Stomach (tissue), 8 donors: ENCODE measurements at regions not wholly inside any gene's neighbourhood (a gene's known extent, or its start where the extent isn't known, plus 50 kb on each side); places are given as distances from the start of the nearest gene placed in this dataset.

Experiments
- DNase-seq, 2 donors: peaks; one replicate each; pipeline versions ENCODE4 v3.0.0 to v3.0.0-alpha.2; 2013 to 2019
- H3K27ac ChIP-seq, 5 donors: fragments of 200-600 bp in 4 of 5; sonication (generic) in 4 of 5; one replicate each; pipeline ENCODE4 v1.5.1; 2013 to 2019; ENCODE audit warnings: mild to moderate bottlenecking in 1 of 5, moderate library complexity in 1 of 5
- H3K27me3 ChIP-seq, 3 donors: fragments of 200-600 bp; sonication (generic); one replicate each; pipeline ENCODE4 v1.5.1; 2017 to 2019; ENCODE audit warnings: mixed run types in 1 of 3
- H3K36me3 ChIP-seq, 4 donors: fragments of 200-600 bp; sonication (generic); 1 replicate in 3 of 4; 2 replicates in 1 of 4; pipeline ENCODE4 v1.5.1; 2016 to 2019
- H3K4me1 ChIP-seq, 4 donors: fragments of 200-600 bp; sonication (generic); one replicate each; pipeline ENCODE4 v1.5.1; 2016 to 2019
- H3K4me3 ChIP-seq, 4 donors: fragments of 200-600 bp; sonication (generic) in 3 of 4; one replicate each; pipeline ENCODE4 v1.5.1; 2016 to 2019; ENCODE audit warnings: mild to moderate bottlenecking in 1 of 4
- H3K9me3 ChIP-seq, 4 donors: fragments of 200-600 bp; sonication (generic); one replicate each; pipeline ENCODE4 v1.5.1; 2016 to 2019
- EP300 ChIP-seq: sonication (generic); formaldehyde crosslinking; IDR thresholded peaks from one replicate; pipeline ENCODE4 v1.6.1; 2017; ENCODE audit warnings: antibody characterized with exemption
- POLR2A ChIP-seq, 4 donors: fragments of 450-650 bp; IDR thresholded peaks; one replicate each; pipeline ENCODE4 v1.6.1; 2016; ENCODE audit warnings: antibody characterized with exemption in 4 of 4, control low read depth in 2 of 4, mild to moderate bottlenecking in 1 of 4, moderate library complexity in 1 of 4
- POLR2AphosphoS5 ChIP-seq, 3 donors: sonication (generic); formaldehyde crosslinking; IDR thresholded peaks; one replicate each; pipeline ENCODE4 v1.6.1; 2016; ENCODE audit warnings: antibody characterized with exemption in 3 of 3
- WGBS, 5 donors: extraction: QIAGEN DNeasy Blood & Tissue Kit in 3 of 5; methylation state at CpG; one replicate each; pipeline versions ENCODE4 v1.1.5 to v1.1.7; 2013 to 2018; 5-methylcytosine and 5-hydroxymethylcytosine counted together
- intact Hi-C: fragments of 100-400 bp; cut with DNase I; formaldehyde crosslinking; loops from one replicate; pipeline ENCODE4 v1.15.1; 2023; ENCODE audit warnings: low total_unique reads
- TF ChIP-seq, protein P1 (sequence below), 7 experiments: fragments of 450-650 bp in 4 of 7; fragments of 200-600 bp in 3 of 7; sonication (generic) in 3 of 7; IDR thresholded peaks; one replicate each; pipeline ENCODE4 v1.5.1; 2016 to 2019; ENCODE audit warnings: antibody characterized with exemption in 7 of 7, control low read depth in 2 of 7, mild to moderate bottlenecking in 1 of 7
- donor health status: healthy with polysubstance abuse.
- donor health status: Bipolar disorder and iron deficiency.
- donor health status: healthy.

DNA sequence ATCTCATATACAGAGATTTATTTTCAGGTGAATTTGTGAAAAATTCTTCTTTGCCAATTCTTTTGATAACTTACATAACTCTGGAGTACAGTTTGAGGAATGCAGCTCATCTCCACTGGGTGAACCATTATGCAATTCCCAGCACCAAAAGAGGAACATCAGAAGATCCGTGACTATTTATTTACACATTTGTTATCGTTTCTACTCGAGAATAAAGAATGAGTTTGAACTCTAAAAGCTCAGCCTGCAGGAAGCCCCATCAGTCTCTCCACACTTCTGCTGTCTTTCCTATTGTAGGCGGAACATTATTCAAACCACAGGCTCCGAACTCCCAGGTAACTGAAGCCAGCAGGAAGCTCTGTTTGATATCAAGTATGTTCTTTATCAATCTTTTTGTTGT, 95.9 kb upstream of the IFNGR1 start:
- Histone ChIP-seq H3K9me3 (no peaks in the 10 kb centered on the region), H3K4me3 (no peak overlapping the region), H3K36me3 (no peaks in the 10 kb centered on the region), H3K4me1 (peaks cover 0 to 11% (median 7%) of the 10 kb centered on the region in 4 donors), H3K27ac (no peak overlapping the region), H3K27me3 (no peaks in the 10 kb centered on the region)
- intact Hi-C loops: loop anchor here (10.0 kb wide), 1 partner anchor 220 kb away; no protein-coding TSS in a partner anchor
- TF ChIP-seq EP300: no peak
- no peak for TF ChIP-seq POLR2A (IDR thresholded peaks at IDR 0.05)
- no peak for TF ChIP-seq POLR2AphosphoS5 (IDR thresholded peaks at IDR 0.05)
- TF ChIP-seq, protein P1, sequence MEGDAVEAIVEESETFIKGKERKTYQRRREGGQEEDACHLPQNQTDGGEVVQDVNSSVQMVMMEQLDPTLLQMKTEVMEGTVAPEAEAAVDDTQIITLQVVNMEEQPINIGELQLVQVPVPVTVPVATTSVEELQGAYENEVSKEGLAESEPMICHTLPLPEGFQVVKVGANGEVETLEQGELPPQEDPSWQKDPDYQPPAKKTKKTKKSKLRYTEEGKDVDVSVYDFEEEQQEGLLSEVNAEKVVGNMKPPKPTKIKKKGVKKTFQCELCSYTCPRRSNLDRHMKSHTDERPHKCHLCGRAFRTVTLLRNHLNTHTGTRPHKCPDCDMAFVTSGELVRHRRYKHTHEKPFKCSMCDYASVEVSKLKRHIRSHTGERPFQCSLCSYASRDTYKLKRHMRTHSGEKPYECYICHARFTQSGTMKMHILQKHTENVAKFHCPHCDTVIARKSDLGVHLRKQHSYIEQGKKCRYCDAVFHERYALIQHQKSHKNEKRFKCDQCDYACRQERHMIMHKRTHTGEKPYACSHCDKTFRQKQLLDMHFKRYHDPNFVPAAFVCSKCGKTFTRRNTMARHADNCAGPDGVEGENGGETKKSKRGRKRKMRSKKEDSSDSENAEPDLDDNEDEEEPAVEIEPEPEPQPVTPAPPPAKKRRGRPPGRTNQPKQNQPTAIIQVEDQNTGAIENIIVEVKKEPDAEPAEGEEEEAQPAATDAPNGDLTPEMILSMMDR (IDR thresholded peaks at IDR 0.05): no peak
- WGBS, 5 donors: 30 to 38% (median 31%) methylated on average over 5 of the region's 5 CpGs
- DNase-seq: no peak

DNA sequence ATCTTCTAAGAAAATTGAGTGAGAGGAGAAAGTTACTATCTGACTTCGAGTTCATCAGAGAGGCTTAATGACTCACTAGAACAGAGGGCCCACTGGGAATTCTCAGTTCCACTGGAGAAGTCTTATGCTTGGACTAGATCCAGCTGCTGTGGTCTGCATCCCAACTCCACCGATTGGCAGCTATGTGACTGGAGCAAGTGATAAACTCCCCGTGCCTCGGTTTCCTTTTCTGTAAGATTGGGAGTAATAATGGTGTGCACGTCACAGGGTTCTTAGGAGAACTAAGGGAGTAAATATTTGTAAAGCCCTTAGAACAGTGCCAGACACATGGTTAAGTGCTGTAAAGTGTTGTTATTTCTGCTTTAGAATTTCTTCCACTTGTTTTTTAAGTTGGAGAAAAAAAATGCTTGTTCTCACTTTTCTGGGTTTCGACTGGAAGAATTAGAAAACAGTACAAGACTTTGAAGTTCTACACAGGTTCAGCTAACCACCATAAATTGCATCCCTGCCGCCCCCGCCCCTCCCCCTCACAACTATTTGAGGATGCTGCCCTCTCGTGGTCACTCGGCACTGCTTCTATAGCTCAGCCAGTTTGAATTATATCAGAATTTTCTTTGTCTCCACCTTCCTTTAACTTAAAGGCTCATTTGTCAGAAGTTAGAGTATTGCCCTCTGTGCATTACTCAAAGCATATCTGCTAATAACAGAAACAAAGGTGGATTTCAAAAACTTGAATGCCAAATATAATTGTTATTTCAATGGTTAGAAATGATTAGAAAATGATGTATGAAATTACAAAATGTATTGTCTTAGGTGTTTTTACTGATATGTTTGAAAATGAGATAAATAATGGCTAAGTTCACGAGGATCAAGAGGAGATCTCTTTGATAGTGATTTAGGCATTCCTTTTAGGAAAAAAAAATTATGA, 95.0 kb upstream of the IFNGR1 start:
- no peak overlapping the region for H3K27ac ChIP-seq
- H3K4me3 ChIP-seq: no peak overlapping the region
- TF ChIP-seq, protein P1 (IDR thresholded peaks at IDR 0.05): peak in 5 of 7 experiments; percentile 40 to 88 (median 83)
- TF ChIP-seq POLR2AphosphoS5 (IDR thresholded peaks at IDR 0.05) (no peak), POLR2A (IDR thresholded peaks at IDR 0.05) (no peak)
- no peaks in the 10 kb centered on the region for H3K9me3 ChIP-seq
- 6 to 19% (median 10%) methylated on average over 11 of the region's 11 CpGs for WGBS, 5 donors
- H3K36me3 ChIP-seq: no peaks in the 10 kb centered on the region
- peaks cover 0 to 19% (median 9%) of the 10 kb centered on the region in 4 donors for H3K4me1 ChIP-seq
- intact Hi-C loops: loop anchor here (10.0 kb wide), 1 partner anchor 219 kb away; no protein-coding TSS in a partner anchor
- peak; percentile 72 to 88 for DNase-seq
- no peaks in the 10 kb centered on the region for H3K27me3 ChIP-seq

DNA sequence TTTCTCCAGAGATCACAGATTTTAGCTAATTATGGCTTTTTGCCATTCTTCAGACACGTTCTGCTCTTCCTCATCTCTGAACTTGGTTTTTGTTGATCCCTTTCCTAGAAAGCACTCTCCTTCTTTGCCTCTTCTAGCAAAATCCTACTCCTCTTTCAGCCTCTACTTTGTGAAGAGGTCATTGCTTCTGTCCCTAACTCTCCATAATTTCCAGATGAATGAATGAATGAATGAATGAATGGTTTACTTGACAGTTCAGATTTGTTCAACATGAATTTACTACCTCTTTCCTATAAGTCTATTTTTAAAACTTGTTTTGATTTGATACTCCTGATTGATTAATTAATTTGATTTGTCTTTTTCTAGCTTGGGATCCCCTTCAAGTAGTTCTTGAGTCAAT, 94.0 kb upstream of the IFNGR1 start:
- TF ChIP-seq POLR2A (IDR thresholded peaks at IDR 0.05) (no peak), EP300 (no peak)
- TF ChIP-seq, protein P1 (IDR thresholded peaks at IDR 0.05): no peak
- Histone ChIP-seq H3K4me1 (peaks cover 0 to 29% (median 11%) of the 10 kb centered on the region in 4 donors), H3K36me3 (no peaks in the 10 kb centered on the region), H3K4me3 (no peak overlapping the region), H3K9me3 (no peaks in the 10 kb centered on the region), H3K27me3 (no peaks in the 10 kb centered on the region), H3K27ac (no peak overlapping the region)
- no peak for DNase-seq
- WGBS, 5 donors: 74 to 82% (median 81%) methylated on average over 1 of the region's 1 CpG
- intact Hi-C loops: loop anchor here (10.0 kb wide), 1 partner anchor 218 kb away; no protein-coding TSS in a partner anchor

DNA sequence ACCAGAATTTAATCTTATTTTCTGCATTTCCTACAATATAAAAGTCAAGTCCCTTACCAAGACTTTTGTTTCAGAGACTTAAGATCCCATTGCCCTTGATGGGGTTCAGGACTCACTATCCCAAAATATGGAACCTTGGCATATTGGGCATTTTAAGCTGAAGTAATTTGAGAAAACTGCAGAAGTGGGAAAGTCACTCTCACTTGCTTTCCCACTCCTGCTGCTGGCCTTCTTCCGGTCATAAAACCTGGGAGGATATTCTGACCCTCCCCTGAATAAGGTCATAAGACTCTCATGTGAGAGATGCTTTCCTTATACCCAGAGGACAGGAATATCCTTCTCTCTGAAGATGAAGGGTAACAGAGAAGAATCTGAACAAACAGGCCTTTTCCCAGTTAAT, 92.8 kb upstream of the IFNGR1 start:
- TF ChIP-seq EP300 (no peak), POLR2AphosphoS5 (IDR thresholded peaks at IDR 0.05) (no peak), POLR2A (IDR thresholded peaks at IDR 0.05) (no peak)
- TF ChIP-seq, protein P1 (IDR thresholded peaks at IDR 0.05): no peak
- no peak overlapping the region for H3K27ac ChIP-seq
- H3K9me3 ChIP-seq: no peaks in the 10 kb centered on the region
- peaks cover 0 to 29% (median 11%) of the 10 kb centered on the region in 4 donors for H3K4me1 ChIP-seq
- H3K4me3 ChIP-seq: no peak overlapping the region
- no peaks in the 10 kb centered on the region for H3K27me3 ChIP-seq
- no peak for DNase-seq
- no peaks in the 10 kb centered on the region for H3K36me3 ChIP-seq
- intact Hi-C loops: loop anchor here (10.0 kb wide), 1 partner anchor 217 kb away; no protein-coding TSS in a partner anchor
- WGBS, 5 donors: 89 to 100% (median 92%) methylated on average over 1 of the region's 1 CpG
